ENCODE measurements at regions not wholly inside any gene's neighbourhood (a gene's known extent, or its start where the extent isn't known, plus 50 kb on each side); places are given as distances from the start of the nearest gene placed in this dataset.

DNA sequence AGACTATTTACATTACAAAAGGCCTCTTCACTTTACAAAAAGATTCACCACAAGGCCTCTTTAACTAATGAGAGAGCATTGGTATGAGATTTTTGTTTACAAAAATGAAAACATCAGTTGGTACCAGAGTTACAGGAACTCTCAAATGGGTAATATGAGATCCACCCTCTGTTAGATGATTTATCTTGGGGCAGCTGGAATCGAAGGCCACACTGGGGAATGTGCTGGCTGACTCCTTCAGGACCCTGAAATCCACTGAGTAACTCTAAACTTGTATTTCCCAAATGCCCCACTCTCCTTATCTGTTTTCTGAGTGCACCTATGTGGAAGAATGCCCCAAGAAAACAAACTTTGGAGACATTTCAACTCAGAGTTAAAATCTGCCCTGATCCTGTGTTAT, 232.9 kb upstream of the F9 start:
- Histone ChIP-seq H3K23me2 (ENCODE audit: insufficient read length, low read depth, low read length, poor library complexity, severe bottlenecking) (no peaks in the 10 kb centered on the region), H3K79me2 (ENCODE audit: insufficient read depth, low read length) (no peaks in the 10 kb centered on the region), H3K4me2 (ENCODE audit: insufficient read depth, insufficient read length, low read length) (no peak overlapping the region), H3K27me3 (ENCODE audit: insufficient read depth, low read length) (no peaks in the 10 kb centered on the region), H3K23ac (ENCODE audit: insufficient read length, low read depth, low read length) (no peak overlapping the region), H3K14ac (ENCODE audit: insufficient read depth, low read length) (no peak overlapping the region), H3K18ac (ENCODE audit: insufficient read length, low read depth, low read length) (no peak overlapping the region), H2BK20ac (ENCODE audit: low read depth, low read length, poor library complexity, severe bottlenecking) (no peak overlapping the region), H4K91ac (ENCODE audit: insufficient read length, low read depth, low read length) (no peak overlapping the region), H3K79me1 (ENCODE audit: insufficient read depth, low read depth, low read length, poor library complexity, severe bottlenecking) (no peaks in the 10 kb centered on the region), H3K27ac (ENCODE audit: insufficient read length, low read depth, low read length) (no peak overlapping the region), H4K20me1 (ENCODE audit: control insufficient read depth, insufficient read depth, insufficient read length) (no peaks in the 10 kb centered on the region), H2AFZ (ENCODE audit: low read length) (no peak overlapping the region), H3K9ac (ENCODE audit: extremely low read depth, insufficient read length, low read length) (no peak overlapping the region), H2BK120ac (ENCODE audit: low read depth, low read length, poor library complexity, severe bottlenecking) (no peak overlapping the region), H3K9me3 (ENCODE audit: control insufficient read depth, low read depth, low read length) (no peaks in the 10 kb centered on the region), H2AK5ac (ENCODE audit: insufficient read length, low read length) (no peak overlapping the region), H3K56ac (ENCODE audit: insufficient read length, low read depth, low read length) (no peak overlapping the region), H3T11ph (ENCODE audit: low read length) (no peak overlapping the region), H2BK5ac (ENCODE audit: insufficient read length, low read length) (no peak overlapping the region), H2BK15ac (ENCODE audit: low read depth, low read length) (no peak overlapping the region), H2BK12ac (ENCODE audit: insufficient read length, low read depth, low read length) (no peak overlapping the region), H4K5ac (ENCODE audit: insufficient read length, low read depth, low read length) (no peak overlapping the region), H3K4ac (ENCODE audit: low read depth, low read length) (no peak overlapping the region), H3K4me1 (ENCODE audit: insufficient read depth, low read length) (no peaks in the 10 kb centered on the region; the same call in 1 of the 2 replicates), H4K8ac (replicated peaks; ENCODE audit: insufficient read length, low read depth, low read length) (no peak overlapping the region)
- Mint-ChIP-seq H3K36me3 (ENCODE audit: insufficient read depth in 1 of 3, low read depth in 3 of 3) (no peaks in the 10 kb centered on the region), H3K27me3 (ENCODE audit: low read depth) (no peaks in the 10 kb centered on the region), H3K4me3 (no peak overlapping the region), H3K9me3 (peaks cover 0 to 6% of the 10 kb centered on the region in 2 experiments; a peak in 1 of 5 replicates), H3K4me1 (peaks cover 16 to 21% of the 10 kb centered on the region in 2 experiments), H3K27ac (no peak overlapping the region)
- no CpG with 5 or more reads among the region's 1 CpG for WGBS (ENCODE audit: extremely low coverage, insufficient read length, low lambda C conversion rate)
- TF ChIP-seq CTCF (conservative IDR thresholded peaks at IDR 0.05): no peak
- DNase-seq: no peak
